DND-41 (cell line): ENCODE measurements at regions not wholly inside any gene's neighbourhood (a gene's known extent, or its start where the extent isn't known, plus 50 kb on each side); places are given as distances from the start of the nearest gene placed in this dataset.

Experiments used
- ATAC-seq: fragments of 200-7000 bp; cut with Tn5 transposase; 3 replicates; pipeline ENCODE4 v1.9.1; 2021; ENCODE audit warnings: low read depth; ENCODE audit not compliant: insufficient read depth
- DNase-seq: peaks from one replicate; pipeline ENCODE4 v3.0.0-alpha.2; 2020
- H2AFZ ChIP-seq: 2 replicates; pipeline ENCODE4 v1.6.0; 2012; ENCODE audit warnings: low read depth, low read length
- H3K27ac ChIP-seq: 2 replicates; pipeline ENCODE4 v1.5.1; 2012; ENCODE audit warnings: low read length, inconsistent platforms
- H3K27me3 ChIP-seq: fragments of 200-600 bp; sonication (generic); 2 replicates; pipeline ENCODE4 v1.6.0; 2012; ENCODE audit warnings: low read length, mild to moderate bottlenecking, inconsistent platforms; ENCODE audit not compliant: insufficient read depth, poor library complexity
- H3K36me3 ChIP-seq: 2 replicates; pipeline ENCODE4 v1.5.1; 2012; ENCODE audit warnings: low read length, inconsistent platforms; ENCODE audit not compliant: insufficient read depth
- H3K4me1 ChIP-seq: 2 replicates; pipeline ENCODE4 v1.5.1; 2012; ENCODE audit warnings: mild to moderate bottlenecking, low read length; ENCODE audit not compliant: insufficient read depth
- H3K4me2 ChIP-seq: 2 replicates; pipeline ENCODE4 v1.6.0; 2012; ENCODE audit warnings: mild to moderate bottlenecking, moderate library complexity, low read length, inconsistent platforms; ENCODE audit not compliant: insufficient read depth
- H3K4me3 ChIP-seq, 2 experiments: fragments of 200-600 bp in 1 of 2; shearing (Covaris generic) in 1 of 2; 2 replicates each; pipeline ENCODE4 v1.5.1; 2012 to 2016; ENCODE audit warnings: inconsistent platforms in 2 of 2, low read length in 2 of 2, mild to moderate bottlenecking in 2 of 2, low read depth in 1 of 2, moderate library complexity in 1 of 2
- H3K79me2 ChIP-seq: 2 replicates; pipeline ENCODE4 v1.6.0; 2012; ENCODE audit warnings: low read length, inconsistent platforms; ENCODE audit not compliant: insufficient read depth
- H3K9ac ChIP-seq: 2 replicates; pipeline ENCODE4 v1.6.0; 2012; ENCODE audit warnings: low read depth, mild to moderate bottlenecking, inconsistent platforms, low read length, moderate library complexity
- H3K9me3 ChIP-seq: 2 replicates; pipeline ENCODE4 v1.5.1; 2012; ENCODE audit warnings: low read length, moderate library complexity, mild to moderate bottlenecking, inconsistent platforms; ENCODE audit not compliant: insufficient read depth, severe bottlenecking
- H4K20me1 ChIP-seq: 2 replicates; pipeline ENCODE4 v1.6.0; 2012; ENCODE audit warnings: low read length; ENCODE audit not compliant: insufficient read depth
- EZH2 ChIP-seq: IDR thresholded peaks from 3 replicates; pipeline ENCODE4 v1.6.1; 2012; ENCODE audit warnings: borderline replicate concordance, low read depth, mild to moderate bottlenecking, moderate library complexity, low read length, inconsistent platforms; ENCODE audit not compliant: severe bottlenecking
- TF ChIP-seq, protein P1 (sequence below): IDR thresholded peaks from 2 replicates; pipeline ENCODE4 v1.5.1; 2012; ENCODE audit warnings: borderline replicate concordance, low read length, moderate library complexity, mild to moderate bottlenecking; ENCODE audit not compliant: poor library complexity, severe bottlenecking; ENCODE audit errors: extremely low read depth

- no peak overlapping the region for H3K9ac ChIP-seq
- H3K4me2 ChIP-seq: no peak overlapping the region
- H2AFZ ChIP-seq: no peak overlapping the region
- H3K9me3 ChIP-seq: no peaks in the 10 kb centered on the region
- H3K79me2 ChIP-seq: no peaks in the 10 kb centered on the region
- ATAC-seq: no peak
- TF ChIP-seq EZH2: no peak
- TF ChIP-seq, protein P1, sequence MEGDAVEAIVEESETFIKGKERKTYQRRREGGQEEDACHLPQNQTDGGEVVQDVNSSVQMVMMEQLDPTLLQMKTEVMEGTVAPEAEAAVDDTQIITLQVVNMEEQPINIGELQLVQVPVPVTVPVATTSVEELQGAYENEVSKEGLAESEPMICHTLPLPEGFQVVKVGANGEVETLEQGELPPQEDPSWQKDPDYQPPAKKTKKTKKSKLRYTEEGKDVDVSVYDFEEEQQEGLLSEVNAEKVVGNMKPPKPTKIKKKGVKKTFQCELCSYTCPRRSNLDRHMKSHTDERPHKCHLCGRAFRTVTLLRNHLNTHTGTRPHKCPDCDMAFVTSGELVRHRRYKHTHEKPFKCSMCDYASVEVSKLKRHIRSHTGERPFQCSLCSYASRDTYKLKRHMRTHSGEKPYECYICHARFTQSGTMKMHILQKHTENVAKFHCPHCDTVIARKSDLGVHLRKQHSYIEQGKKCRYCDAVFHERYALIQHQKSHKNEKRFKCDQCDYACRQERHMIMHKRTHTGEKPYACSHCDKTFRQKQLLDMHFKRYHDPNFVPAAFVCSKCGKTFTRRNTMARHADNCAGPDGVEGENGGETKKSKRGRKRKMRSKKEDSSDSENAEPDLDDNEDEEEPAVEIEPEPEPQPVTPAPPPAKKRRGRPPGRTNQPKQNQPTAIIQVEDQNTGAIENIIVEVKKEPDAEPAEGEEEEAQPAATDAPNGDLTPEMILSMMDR: no peak
- H3K4me3 ChIP-seq: no peak overlapping the region
- DNase-seq: no peak
- H4K20me1 ChIP-seq: no peaks in the 10 kb centered on the region
- H3K36me3 ChIP-seq: no peaks in the 10 kb centered on the region
- H3K27ac ChIP-seq: no peak overlapping the region
- no peaks in the 10 kb centered on the region for H3K27me3 ChIP-seq
- H3K4me1 ChIP-seq: no peaks in the 10 kb centered on the region
These were observed 483.5 kb upstream of the CD180 start for GRCh38 chr5:67680099-67680498.

- Histone ChIP-seq H3K4me1 (no peaks in the 10 kb centered on the region), H3K4me3 (no peak overlapping the region), H4K20me1 (no peaks in the 10 kb centered on the region), H3K27me3 (no peaks in the 10 kb centered on the region), H3K79me2 (no peaks in the 10 kb centered on the region), H3K36me3 (no peaks in the 10 kb centered on the region), H3K4me2 (no peak overlapping the region), H3K9ac (no peak overlapping the region), H2AFZ (no peak overlapping the region), H3K9me3 (no peaks in the 10 kb centered on the region), H3K27ac (no peak overlapping the region)
- DNase-seq: no peak
- TF ChIP-seq EZH2: no peak
- TF ChIP-seq, protein P1: no peak
- ATAC-seq: no peak
These were observed 482.7 kb upstream of the CD180 start for GRCh38 chr5:67679184-67679841.

DNA sequence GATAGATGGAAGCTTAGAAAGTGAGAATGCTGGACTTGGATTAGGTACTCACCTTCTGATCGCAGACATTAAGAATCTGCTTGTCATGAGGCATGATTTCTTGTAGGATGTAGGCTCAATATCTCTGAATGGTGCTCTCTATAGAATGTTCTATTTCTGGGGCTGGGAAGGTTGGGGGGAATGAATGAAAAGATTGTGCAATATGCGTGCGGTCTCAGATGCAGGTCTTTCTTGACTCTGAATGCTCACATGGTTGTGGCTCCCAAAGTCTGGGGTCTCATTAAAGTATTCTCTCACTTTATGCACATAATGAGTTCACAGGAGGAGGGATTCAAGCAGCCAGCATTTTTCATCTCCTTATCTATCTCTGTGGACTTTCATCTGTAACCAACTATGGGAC lies 482.0 kb upstream of the CD180 start:
- H3K4me2 ChIP-seq: no peak overlapping the region
- H3K4me1 ChIP-seq: no peaks in the 10 kb centered on the region
- no peaks in the 10 kb centered on the region for H3K9me3 ChIP-seq
- no peak overlapping the region for H2AFZ ChIP-seq
- no peak overlapping the region for H3K4me3 ChIP-seq
- H3K27ac ChIP-seq: no peak overlapping the region
- DNase-seq (no peak), ATAC-seq (no peak)
- no peak overlapping the region for H3K9ac ChIP-seq
- no peaks in the 10 kb centered on the region for H3K27me3 ChIP-seq
- no peaks in the 10 kb centered on the region for H3K36me3 ChIP-seq
- no peaks in the 10 kb centered on the region for H4K20me1 ChIP-seq
- no peaks in the 10 kb centered on the region for H3K79me2 ChIP-seq
- TF ChIP-seq, protein P1: no peak
- no peak for TF ChIP-seq EZH2
